SK-N-SH (cell line): ENCODE measurements at regions not wholly inside any gene's neighbourhood (a gene's known extent, or its start where the extent isn't known, plus 50 kb on each side); places are given as distances from the start of the nearest gene placed in this dataset.

Experiments used
- CTCF ChIP-seq: fragments of 200-600 bp; sonication (generic); IDR thresholded peaks from 2 replicates; pipeline ENCODE4 v1.6.1; 2017; ENCODE audit warnings: antibody characterized with exemption, mild to moderate bottlenecking, moderate library complexity
- EP300 ChIP-seq, 2 experiments: IDR thresholded peaks; 2 replicates each; pipeline versions ENCODE4 v1.4.0 to v1.6.1; 2012; ENCODE audit warnings: borderline replicate concordance in 1 of 2, low read depth in 1 of 2, low read length in 1 of 2
- GABPA ChIP-seq: IDR thresholded peaks from 2 replicates; pipeline ENCODE4 v1.4.0; 2012; ENCODE audit warnings: low read depth, mild to moderate bottlenecking
- REST ChIP-seq: IDR thresholded peaks from 2 replicates; pipeline ENCODE4 v1.6.1; 2012; ENCODE audit warnings: mild to moderate bottlenecking, low read depth, low read length, moderate library complexity
- TAF1 ChIP-seq: IDR thresholded peaks from 2 replicates; pipeline ENCODE4 v1.6.1; 2012; ENCODE audit warnings: low read depth, mild to moderate bottlenecking, low read length, moderate library complexity, borderline replicate concordance
- USF2 ChIP-seq: fragments of 150-350 bp; IDR thresholded peaks from 2 replicates; pipeline ENCODE4 v1.6.1; 2017; ENCODE audit warnings: antibody characterized with exemption, low read length, low read depth, borderline replicate concordance

GRCh38 chr9:21565155-21565554 lies 83.0 kb upstream of the IFNE start:
- TF ChIP-seq EP300 (IDR thresholded peaks at IDR 0.05; ENCODE audit: borderline replicate concordance in 1 of 2, low read depth in 1 of 2, low read length in 1 of 2) (no peak), CTCF (no peak), TAF1 (no peak), USF2 (no peak), REST (no peak), GABPA (no peak)
